Natural killer cell (primary cell): ENCODE measurements at regions not wholly inside any gene's neighbourhood (a gene's known extent, or its start where the extent isn't known, plus 50 kb on each side); places are given as distances from the start of the nearest gene placed in this dataset.

Experiments used
- ATAC-seq, 3 donors: fragments of 150-1000 bp in 2 of 3; fragments of 200-7000 bp in 1 of 3; cut with Tn5 transposase; 1 replicate in 1 of 3; 2 replicates in 2 of 3; pipeline ENCODE4 v1.10.0; 2021; ENCODE audit warnings: mild to moderate bottlenecking in 2 of 3, moderate library complexity in 2 of 3
- DNase-seq, 2 donors: peaks; one replicate each; pipeline versions ENCODE4 v3.0.0 to v3.0.0-alpha.2; 2013 to 2021; ENCODE audit warnings: mixed read lengths in 1 of 2
- H3K27ac ChIP-seq: one replicate; pipeline ENCODE4 v1.5.1; 2013; ENCODE audit warnings: mild to moderate bottlenecking, low read length
- H3K27me3 ChIP-seq: one replicate; pipeline ENCODE4 v1.6.1; 2013; ENCODE audit warnings: low read length; ENCODE audit not compliant: control insufficient read depth, insufficient read depth
- H3K36me3 ChIP-seq: one replicate; pipeline ENCODE4 v1.6.1; 2013; ENCODE audit warnings: low read length; ENCODE audit not compliant: control insufficient read depth, insufficient read depth
- H3K4me1 ChIP-seq: one replicate; pipeline ENCODE4 v1.6.1; 2013; ENCODE audit warnings: low read length; ENCODE audit not compliant: control insufficient read depth, insufficient read depth
- H3K4me3 ChIP-seq: one replicate; pipeline ENCODE4 v1.5.1; 2013; ENCODE audit warnings: low read length
- H3K9me3 ChIP-seq: one replicate; pipeline ENCODE4 v1.6.1; 2013; ENCODE audit warnings: low read length; ENCODE audit not compliant: control insufficient read depth, insufficient read depth
- H3K27ac Mint-ChIP-seq, 2 donors: one replicate each; pipeline ENCODE4 v1.8.0; 2022; ENCODE audit warnings: mild to moderate bottlenecking in 2 of 2, mixed read lengths in 2 of 2, moderate library complexity in 1 of 2
- H3K27me3 Mint-ChIP-seq, 2 donors: one replicate each; pipeline ENCODE4 v1.8.0; 2022; ENCODE audit warnings: low read depth in 2 of 2, mixed read lengths in 2 of 2
- H3K36me3 Mint-ChIP-seq: one replicate; pipeline ENCODE4 v1.8.0; 2022; ENCODE audit warnings: mixed read lengths
- H3K4me1 Mint-ChIP-seq, 2 donors: one replicate each; pipeline ENCODE4 v1.8.0; 2022; ENCODE audit warnings: mixed read lengths in 2 of 2
- H3K4me3 Mint-ChIP-seq: one replicate; pipeline ENCODE4 v1.8.0; 2022; ENCODE audit warnings: mild to moderate bottlenecking, moderate library complexity, mixed read lengths
- H3K9me3 Mint-ChIP-seq, 2 donors: one replicate each; pipeline ENCODE4 v1.8.0; 2022; ENCODE audit warnings: mixed read lengths in 2 of 2
- WGBS: methylation state at CpG from one replicate; pipeline ENCODE4 v1.1.7; 2013; ENCODE audit warnings: missing lambda C conversion rate; ENCODE audit not compliant: insufficient coverage; 5-methylcytosine and 5-hydroxymethylcytosine counted together
- intact Hi-C: fragments of 100-400 bp; cut with micrococcal nuclease; formaldehyde crosslinking; loops from one replicate; pipeline ENCODE4 v1.14.2; 2022
- TF ChIP-seq, protein P1 (sequence below): fragments of 200-600 bp; IDR thresholded peaks from one replicate; pipeline ENCODE4 v1.8.0; 2022; ENCODE audit warnings: antibody characterized with exemption

- TF ChIP-seq, protein P1, sequence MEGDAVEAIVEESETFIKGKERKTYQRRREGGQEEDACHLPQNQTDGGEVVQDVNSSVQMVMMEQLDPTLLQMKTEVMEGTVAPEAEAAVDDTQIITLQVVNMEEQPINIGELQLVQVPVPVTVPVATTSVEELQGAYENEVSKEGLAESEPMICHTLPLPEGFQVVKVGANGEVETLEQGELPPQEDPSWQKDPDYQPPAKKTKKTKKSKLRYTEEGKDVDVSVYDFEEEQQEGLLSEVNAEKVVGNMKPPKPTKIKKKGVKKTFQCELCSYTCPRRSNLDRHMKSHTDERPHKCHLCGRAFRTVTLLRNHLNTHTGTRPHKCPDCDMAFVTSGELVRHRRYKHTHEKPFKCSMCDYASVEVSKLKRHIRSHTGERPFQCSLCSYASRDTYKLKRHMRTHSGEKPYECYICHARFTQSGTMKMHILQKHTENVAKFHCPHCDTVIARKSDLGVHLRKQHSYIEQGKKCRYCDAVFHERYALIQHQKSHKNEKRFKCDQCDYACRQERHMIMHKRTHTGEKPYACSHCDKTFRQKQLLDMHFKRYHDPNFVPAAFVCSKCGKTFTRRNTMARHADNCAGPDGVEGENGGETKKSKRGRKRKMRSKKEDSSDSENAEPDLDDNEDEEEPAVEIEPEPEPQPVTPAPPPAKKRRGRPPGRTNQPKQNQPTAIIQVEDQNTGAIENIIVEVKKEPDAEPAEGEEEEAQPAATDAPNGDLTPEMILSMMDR = no peak
- WGBS = no CpG with 5 or more reads among the region's 2 CpGs
- no peaks in the 10 kb centered on the region for H3K27me3 ChIP-seq
- no peak overlapping the region for H3K27ac ChIP-seq
- DNase-seq = no peak
- Mint-ChIP-seq H3K4me3 (no peak overlapping the region), H3K9me3 (peaks cover 3 to 8% of the 10 kb centered on the region in 2 donors), H3K27me3 (peaks cover 27 to 55% of the 10 kb centered on the region in 2 donors), H3K4me1 (no peaks in the 10 kb centered on the region), H3K36me3 (peaks cover 8% of the 10 kb centered on the region), H3K27ac (no peak overlapping the region)
- intact Hi-C loops = no loop called here
- ATAC-seq = no peak
- H3K9me3 ChIP-seq = no peaks in the 10 kb centered on the region
- no peaks in the 10 kb centered on the region for H3K36me3 ChIP-seq
- H3K4me1 ChIP-seq = no peaks in the 10 kb centered on the region
- no peak overlapping the region for H3K4me3 ChIP-seq
Measured at GRCh38 chr2:11032396-11032795, 120.7 kb downstream of the KCNF1 start.

DNA sequence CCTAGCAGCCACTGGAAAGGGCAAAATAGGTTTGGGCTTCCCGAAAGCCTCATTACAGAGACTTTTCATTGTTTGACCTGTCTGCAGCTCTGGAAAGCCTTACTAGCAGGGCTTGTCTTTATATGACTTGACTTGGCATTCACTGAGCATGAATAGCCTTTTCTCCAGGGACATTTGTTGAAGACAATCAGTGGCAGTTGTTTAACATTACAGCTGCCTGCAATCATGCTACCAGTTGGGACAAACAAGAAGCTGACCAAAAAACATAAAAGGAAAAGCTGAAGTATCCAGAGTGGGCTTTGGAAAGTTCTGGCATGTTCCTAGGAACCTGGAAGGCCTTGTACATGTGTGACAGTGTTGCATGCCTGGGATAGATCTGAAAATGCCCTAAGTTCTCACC, 121.4 kb downstream of the KCNF1 start:
- Histone ChIP-seq H3K27ac (no peak overlapping the region), H3K4me3 (no peak overlapping the region), H3K4me1 (no peaks in the 10 kb centered on the region), H3K27me3 (no peaks in the 10 kb centered on the region), H3K36me3 (no peaks in the 10 kb centered on the region), H3K9me3 (no peaks in the 10 kb centered on the region)
- H3K4me1 Mint-ChIP-seq = no peaks in the 10 kb centered on the region
- TF ChIP-seq, protein P1 = no peak
- ATAC-seq (no peak), DNase-seq (no peak)
- H3K27ac Mint-ChIP-seq = no peak overlapping the region
- H3K4me3 Mint-ChIP-seq = no peak overlapping the region
- peaks cover 12% of the 10 kb centered on the region for H3K36me3 Mint-ChIP-seq
- peaks cover 3 to 12% of the 10 kb centered on the region in 2 donors for H3K9me3 Mint-ChIP-seq
- 91% methylated on average over 1 of the region's 1 CpG for WGBS
- peaks cover 29 to 59% of the 10 kb centered on the region in 2 donors for H3K27me3 Mint-ChIP-seq
- intact Hi-C loops = no loop called here

GRCh38 chr2:11038641-11039040, 116.6 kb upstream of the SLC66A3 start:
- Histone ChIP-seq H3K4me1 (no peaks in the 10 kb centered on the region), H3K9me3 (no peaks in the 10 kb centered on the region), H3K4me3 (no peak overlapping the region), H3K27me3 (no peaks in the 10 kb centered on the region), H3K36me3 (no peaks in the 10 kb centered on the region), H3K27ac (no peak overlapping the region)
- Mint-ChIP-seq H3K4me3 (no peak overlapping the region), H3K9me3 (peaks cover 8 to 10% of the 10 kb centered on the region in 2 donors), H3K27ac (no peak overlapping the region), H3K36me3 (peaks cover 21% of the 10 kb centered on the region), H3K4me1 (no peaks in the 10 kb centered on the region), H3K27me3 (peaks cover 37 to 68% of the 10 kb centered on the region in 2 donors)
- WGBS = 89% methylated on average over 1 of the region's 1 CpG
- ATAC-seq (no peak), DNase-seq (no peak)
- TF ChIP-seq, protein P1 = no peak
- intact Hi-C loops = no loop called here

DNA sequence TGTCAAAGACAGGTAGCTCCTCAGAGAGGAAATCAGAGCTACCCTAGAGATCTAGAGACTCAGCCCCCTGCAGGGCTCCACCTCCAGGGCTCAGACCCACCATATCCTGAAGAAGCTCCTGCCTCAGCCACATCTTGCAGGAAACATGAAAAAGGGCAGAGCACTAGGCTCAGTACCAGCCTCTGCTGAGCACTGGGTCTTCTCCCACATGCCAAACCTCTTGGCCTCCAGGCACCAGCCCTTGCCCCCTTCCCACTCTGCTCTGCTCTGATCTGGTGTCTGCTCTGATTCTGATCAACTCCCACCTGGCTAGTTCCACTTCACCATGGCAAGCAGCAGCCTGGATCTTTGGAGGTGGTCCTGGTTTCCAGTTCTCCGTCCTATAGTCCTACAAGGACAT, 114.3 kb upstream of the SLC66A3 start:
- Mint-ChIP-seq H3K9me3 (peaks cover 5 to 10% of the 10 kb centered on the region in 2 donors), H3K4me1 (no peaks in the 10 kb centered on the region), H3K27ac (no peak overlapping the region), H3K4me3 (no peak overlapping the region), H3K27me3 (peaks cover 38 to 53% of the 10 kb centered on the region in 2 donors), H3K36me3 (peaks cover 21% of the 10 kb centered on the region)
- WGBS = 80% methylated on average over 1 of the region's 1 CpG
- no peak overlapping the region for H3K4me3 ChIP-seq
- ATAC-seq (no peak), DNase-seq (no peak)
- no peak overlapping the region for H3K27ac ChIP-seq
- intact Hi-C loops = no loop called here
- TF ChIP-seq, protein P1 = no peak
- no peaks in the 10 kb centered on the region for H3K9me3 ChIP-seq
- no peaks in the 10 kb centered on the region for H3K27me3 ChIP-seq
- H3K4me1 ChIP-seq = no peaks in the 10 kb centered on the region
- H3K36me3 ChIP-seq = no peaks in the 10 kb centered on the region
